ENCODE measurements at regions not wholly inside any gene's neighbourhood (a gene's known extent, or its start where the extent isn't known, plus 50 kb on each side); places are given as distances from the start of the nearest gene placed in this dataset.

GRCh38 chr7:45430397-45430796 is 143.8 kb upstream of the ADCY1 start:
- DNase-seq (ENCODE audit: low read depth in 1 of 2, low spot score in 1 of 2): no peak
- Histone ChIP-seq H3K27me3 (ENCODE audit: insufficient read depth, poor library complexity, severe bottlenecking) (no peaks in the 10 kb centered on the region), H3K4me3 (replicated peaks; ENCODE audit: insufficient read depth, low read length) (no peak overlapping the region), H3K27ac (replicated peaks) (no peak overlapping the region)
- TF ChIP-seq GABPA (IDR thresholded peaks at IDR 0.05; ENCODE audit: low read depth): no peak
- TF ChIP-seq REST (IDR thresholded peaks at IDR 0.05; ENCODE audit: insufficient replicate concordance, low read depth): no peak
- TF ChIP-seq POLR2AphosphoS5 (IDR thresholded peaks at IDR 0.05; ENCODE audit: low read depth): no peak
- TF ChIP-seq SPI1 (IDR thresholded peaks at IDR 0.05; ENCODE audit: borderline replicate concordance, low read depth): no peak
- TF ChIP-seq CTCF (IDR thresholded peaks at IDR 0.05; ENCODE audit: insufficient read depth, low read length): no peak

- TF ChIP-seq POLR2AphosphoS5 (IDR thresholded peaks at IDR 0.05; ENCODE audit: low read depth): no peak
- no peak for TF ChIP-seq CTCF (IDR thresholded peaks at IDR 0.05; ENCODE audit: insufficient read depth, low read length)
- TF ChIP-seq SPI1 (IDR thresholded peaks at IDR 0.05; ENCODE audit: borderline replicate concordance, low read depth): no peak
- no peak for TF ChIP-seq GABPA (IDR thresholded peaks at IDR 0.05; ENCODE audit: low read depth)
- TF ChIP-seq REST (IDR thresholded peaks at IDR 0.05; ENCODE audit: insufficient replicate concordance, low read depth): no peak
Observed at GRCh38 chr7:45434167-45434784, 139.9 kb upstream of the ADCY1 start.

GRCh38 chr7:45435131-45435530 is 139.0 kb upstream of the ADCY1 start:
- no peak overlapping the region for H3K27ac ChIP-seq (replicated peaks)
- no peaks in the 10 kb centered on the region for H3K27me3 ChIP-seq (ENCODE audit: insufficient read depth, poor library complexity, severe bottlenecking)
- no peak overlapping the region for H3K4me3 ChIP-seq (replicated peaks; ENCODE audit: insufficient read depth, low read length)
- no peak for DNase-seq (ENCODE audit: low read depth in 1 of 2, low spot score in 1 of 2)
- TF ChIP-seq REST (IDR thresholded peaks at IDR 0.05; ENCODE audit: insufficient replicate concordance, low read depth) (no peak), SPI1 (IDR thresholded peaks at IDR 0.05; ENCODE audit: borderline replicate concordance, low read depth) (no peak)

More at GRCh38 chr7:45434167-45434784, 139.9 kb upstream of the ADCY1 start:
- no peak for DNase-seq (ENCODE audit: low read depth in 1 of 2, low spot score in 1 of 2)
- H3K4me3 ChIP-seq (replicated peaks; ENCODE audit: insufficient read depth, low read length): no peak overlapping the region
- no peaks in the 10 kb centered on the region for H3K27me3 ChIP-seq (ENCODE audit: insufficient read depth, poor library complexity, severe bottlenecking)
- no peak overlapping the region for H3K27ac ChIP-seq (replicated peaks)
